ENCODE measurements at regions not wholly inside any gene's neighbourhood (a gene's known extent, or its start where the extent isn't known, plus 50 kb on each side); places are given as distances from the start of the nearest gene placed in this dataset.

DNA sequence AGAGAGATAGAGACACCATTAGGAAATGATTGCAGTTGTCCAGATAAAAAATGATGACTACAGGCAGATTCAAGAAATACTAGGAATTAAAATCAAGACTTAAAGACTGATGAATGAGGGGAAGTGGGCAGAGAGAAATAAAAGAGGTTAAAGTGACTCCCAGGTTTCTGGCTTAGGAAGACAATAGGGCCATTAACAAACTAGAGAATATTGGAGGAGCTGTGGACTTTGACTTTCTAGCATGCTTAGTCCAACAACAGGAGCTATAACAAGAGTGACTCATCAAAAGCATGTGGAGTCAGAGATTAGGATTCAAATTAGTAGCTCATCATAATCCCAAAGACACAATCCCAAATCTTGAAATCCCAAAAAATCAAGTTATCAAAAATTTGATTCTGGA is 101.5 kb downstream of the BMP4 start:
- TF ChIP-seq NRF1 (IDR thresholded peaks at IDR 0.05; ENCODE audit: low read depth, low read length) (no peak), JUND (IDR thresholded peaks at IDR 0.05) (no peak), EZH2phosphoT487 (IDR thresholded peaks at IDR 0.05; ENCODE audit: borderline replicate concordance, low read depth) (no peak), YY1 (IDR thresholded peaks at IDR 0.05; ENCODE audit: low read depth) (no peak)
- TF ChIP-seq, protein P1, sequence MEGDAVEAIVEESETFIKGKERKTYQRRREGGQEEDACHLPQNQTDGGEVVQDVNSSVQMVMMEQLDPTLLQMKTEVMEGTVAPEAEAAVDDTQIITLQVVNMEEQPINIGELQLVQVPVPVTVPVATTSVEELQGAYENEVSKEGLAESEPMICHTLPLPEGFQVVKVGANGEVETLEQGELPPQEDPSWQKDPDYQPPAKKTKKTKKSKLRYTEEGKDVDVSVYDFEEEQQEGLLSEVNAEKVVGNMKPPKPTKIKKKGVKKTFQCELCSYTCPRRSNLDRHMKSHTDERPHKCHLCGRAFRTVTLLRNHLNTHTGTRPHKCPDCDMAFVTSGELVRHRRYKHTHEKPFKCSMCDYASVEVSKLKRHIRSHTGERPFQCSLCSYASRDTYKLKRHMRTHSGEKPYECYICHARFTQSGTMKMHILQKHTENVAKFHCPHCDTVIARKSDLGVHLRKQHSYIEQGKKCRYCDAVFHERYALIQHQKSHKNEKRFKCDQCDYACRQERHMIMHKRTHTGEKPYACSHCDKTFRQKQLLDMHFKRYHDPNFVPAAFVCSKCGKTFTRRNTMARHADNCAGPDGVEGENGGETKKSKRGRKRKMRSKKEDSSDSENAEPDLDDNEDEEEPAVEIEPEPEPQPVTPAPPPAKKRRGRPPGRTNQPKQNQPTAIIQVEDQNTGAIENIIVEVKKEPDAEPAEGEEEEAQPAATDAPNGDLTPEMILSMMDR (IDR thresholded peaks at IDR 0.05): no peak
- TF ChIP-seq, protein P2, sequence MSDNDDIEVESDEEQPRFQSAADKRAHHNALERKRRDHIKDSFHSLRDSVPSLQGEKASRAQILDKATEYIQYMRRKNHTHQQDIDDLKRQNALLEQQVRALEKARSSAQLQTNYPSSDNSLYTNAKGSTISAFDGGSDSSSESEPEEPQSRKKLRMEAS (IDR thresholded peaks at IDR 0.05; ENCODE audit: low read depth): no peak
- TF ChIP-seq, protein P3, sequence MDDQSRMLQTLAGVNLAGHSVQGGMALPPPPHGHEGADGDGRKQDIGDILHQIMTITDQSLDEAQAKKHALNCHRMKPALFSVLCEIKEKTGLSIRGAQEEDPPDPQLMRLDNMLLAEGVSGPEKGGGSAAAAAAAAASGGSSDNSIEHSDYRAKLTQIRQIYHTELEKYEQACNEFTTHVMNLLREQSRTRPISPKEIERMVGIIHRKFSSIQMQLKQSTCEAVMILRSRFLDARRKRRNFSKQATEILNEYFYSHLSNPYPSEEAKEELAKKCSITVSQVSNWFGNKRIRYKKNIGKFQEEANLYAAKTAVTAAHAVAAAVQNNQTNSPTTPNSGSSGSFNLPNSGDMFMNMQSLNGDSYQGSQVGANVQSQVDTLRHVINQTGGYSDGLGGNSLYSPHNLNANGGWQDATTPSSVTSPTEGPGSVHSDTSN (IDR thresholded peaks at IDR 0.05): no peak
